Endothelial cell (in vitro differentiated cells): ENCODE measurements at regions not wholly inside any gene's neighbourhood (a gene's known extent, or its start where the extent isn't known, plus 50 kb on each side); places are given as distances from the start of the nearest gene placed in this dataset.

Source experiments
- DNase-seq: peaks from one replicate; pipeline ENCODE4 v3.0.0; 2021; ENCODE audit warnings: low spot score
- H3K27ac Mint-ChIP-seq: one replicate; pipeline ENCODE4 v1.8.0; 2021; ENCODE audit warnings: mixed read lengths, inconsistent platforms; ENCODE audit not compliant: unreplicated experiment
- H3K27me3 Mint-ChIP-seq: one replicate; pipeline ENCODE4 v1.8.0; 2021; ENCODE audit warnings: mild to moderate bottlenecking, moderate library complexity, mixed read lengths, inconsistent platforms; ENCODE audit not compliant: unreplicated experiment
- H3K36me3 Mint-ChIP-seq: one replicate; pipeline ENCODE4 v1.8.0; 2021; ENCODE audit warnings: mild to moderate bottlenecking, low read depth, mixed read lengths, inconsistent platforms; ENCODE audit not compliant: unreplicated experiment
- H3K4me1 Mint-ChIP-seq: one replicate; pipeline ENCODE4 v1.8.0; 2021; ENCODE audit warnings: mild to moderate bottlenecking, mixed read lengths, inconsistent platforms; ENCODE audit not compliant: unreplicated experiment
- H3K4me3 Mint-ChIP-seq: one replicate; pipeline ENCODE4 v1.8.0; 2021; ENCODE audit warnings: mild to moderate bottlenecking, mixed read lengths, inconsistent platforms; ENCODE audit not compliant: unreplicated experiment
- H3K9me3 Mint-ChIP-seq: one replicate; pipeline ENCODE4 v1.8.0; 2021; ENCODE audit warnings: mixed read lengths, inconsistent platforms; ENCODE audit not compliant: unreplicated experiment
- TF ChIP-seq, protein P1 (sequence below): fragments of 200-600 bp; sonication (generic); IDR thresholded peaks from one replicate; pipeline ENCODE4 v1.5.0; 2021; ENCODE audit warnings: antibody characterized with exemption; ENCODE audit not compliant: unreplicated experiment

- no peaks in the 10 kb centered on the region for H3K4me1 Mint-ChIP-seq
- H3K27ac Mint-ChIP-seq = no peak overlapping the region
- no peaks in the 10 kb centered on the region for H3K36me3 Mint-ChIP-seq
- no peak for DNase-seq
- H3K4me3 Mint-ChIP-seq = no peak overlapping the region
- no peaks in the 10 kb centered on the region for H3K27me3 Mint-ChIP-seq
- H3K9me3 Mint-ChIP-seq = no peaks in the 10 kb centered on the region
- TF ChIP-seq, protein P1, sequence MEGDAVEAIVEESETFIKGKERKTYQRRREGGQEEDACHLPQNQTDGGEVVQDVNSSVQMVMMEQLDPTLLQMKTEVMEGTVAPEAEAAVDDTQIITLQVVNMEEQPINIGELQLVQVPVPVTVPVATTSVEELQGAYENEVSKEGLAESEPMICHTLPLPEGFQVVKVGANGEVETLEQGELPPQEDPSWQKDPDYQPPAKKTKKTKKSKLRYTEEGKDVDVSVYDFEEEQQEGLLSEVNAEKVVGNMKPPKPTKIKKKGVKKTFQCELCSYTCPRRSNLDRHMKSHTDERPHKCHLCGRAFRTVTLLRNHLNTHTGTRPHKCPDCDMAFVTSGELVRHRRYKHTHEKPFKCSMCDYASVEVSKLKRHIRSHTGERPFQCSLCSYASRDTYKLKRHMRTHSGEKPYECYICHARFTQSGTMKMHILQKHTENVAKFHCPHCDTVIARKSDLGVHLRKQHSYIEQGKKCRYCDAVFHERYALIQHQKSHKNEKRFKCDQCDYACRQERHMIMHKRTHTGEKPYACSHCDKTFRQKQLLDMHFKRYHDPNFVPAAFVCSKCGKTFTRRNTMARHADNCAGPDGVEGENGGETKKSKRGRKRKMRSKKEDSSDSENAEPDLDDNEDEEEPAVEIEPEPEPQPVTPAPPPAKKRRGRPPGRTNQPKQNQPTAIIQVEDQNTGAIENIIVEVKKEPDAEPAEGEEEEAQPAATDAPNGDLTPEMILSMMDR = no peak
Measured at GRCh38 chr5:39801306-39801705, 376.5 kb upstream of the DAB2 start.

- no peak for DNase-seq
- Mint-ChIP-seq H3K36me3 (no peaks in the 10 kb centered on the region), H3K27ac (no peak overlapping the region), H3K4me1 (no peaks in the 10 kb centered on the region), H3K9me3 (no peaks in the 10 kb centered on the region), H3K27me3 (no peaks in the 10 kb centered on the region), H3K4me3 (no peak overlapping the region)
- TF ChIP-seq, protein P1 = no peak
Measured at GRCh38 chr5:39800042-39800601, 375.3 kb upstream of the DAB2 start.

GRCh38 chr5:39799242-39799641 is 374.5 kb upstream of the DAB2 start:
- Mint-ChIP-seq H3K36me3 (no peaks in the 10 kb centered on the region), H3K9me3 (no peaks in the 10 kb centered on the region), H3K4me1 (no peaks in the 10 kb centered on the region), H3K27me3 (no peaks in the 10 kb centered on the region), H3K4me3 (no peak overlapping the region), H3K27ac (no peak overlapping the region)
- DNase-seq = no peak
- TF ChIP-seq, protein P1 = no peak

DNA sequence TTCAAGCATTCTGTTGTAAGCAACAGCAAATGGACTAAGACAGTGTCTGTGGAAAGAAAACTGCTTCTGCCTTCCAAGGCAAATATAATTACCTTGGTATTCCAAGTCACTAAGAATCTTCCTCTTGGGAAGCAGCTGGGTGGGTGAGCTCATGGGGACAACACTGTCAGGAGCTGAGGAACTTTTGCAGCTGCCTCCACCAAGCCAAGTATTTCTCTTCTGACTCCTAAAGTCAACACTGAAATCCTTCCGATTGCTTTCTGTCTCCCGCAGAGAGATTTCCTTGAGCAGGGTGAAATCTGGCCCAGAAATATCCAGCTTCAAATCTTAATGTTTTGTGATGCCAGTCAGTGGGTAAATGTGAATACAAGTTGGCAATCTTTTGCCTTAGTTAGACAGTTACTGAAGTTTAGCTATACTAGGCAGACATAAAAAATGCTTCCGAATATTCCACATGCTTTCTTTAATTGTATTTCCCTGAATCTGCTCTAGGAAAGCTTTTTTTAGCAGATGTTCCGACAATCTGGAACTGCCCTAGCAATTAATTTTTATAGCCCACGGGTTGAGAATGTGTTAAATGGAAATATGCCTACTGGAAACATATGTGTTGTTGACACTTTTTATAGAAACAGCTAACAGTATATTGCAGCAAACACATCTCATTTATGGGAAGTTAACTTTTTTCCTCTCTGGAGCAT is 369.9 kb upstream of the DAB2 start:
- H3K4me1 Mint-ChIP-seq = no peaks in the 10 kb centered on the region
- H3K9me3 Mint-ChIP-seq = no peaks in the 10 kb centered on the region
- no peaks in the 10 kb centered on the region for H3K36me3 Mint-ChIP-seq
- TF ChIP-seq, protein P1 = no peak
- no peak overlapping the region for H3K4me3 Mint-ChIP-seq
- H3K27me3 Mint-ChIP-seq = no peaks in the 10 kb centered on the region
- no peak overlapping the region for H3K27ac Mint-ChIP-seq
- DNase-seq = no peak

DNA sequence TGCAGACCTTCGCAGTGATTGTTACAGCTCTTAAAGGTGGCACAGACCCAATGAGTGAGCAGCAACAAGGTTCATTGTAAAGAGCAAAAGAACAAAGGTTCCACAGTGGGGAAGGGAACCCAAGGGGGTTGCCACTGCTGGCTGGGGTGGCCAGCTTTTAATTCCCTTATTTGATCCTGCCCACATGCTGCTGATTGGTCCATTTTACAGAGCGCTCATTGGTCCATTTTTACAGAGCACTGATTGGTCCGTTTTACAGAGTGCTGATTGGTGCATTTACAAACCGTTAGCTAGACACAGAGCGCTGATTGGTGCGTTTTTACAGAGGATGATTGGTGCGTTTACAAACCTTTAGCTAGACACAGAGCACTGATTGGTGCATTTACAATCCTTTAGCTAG is 360.6 kb upstream of the DAB2 start:
- Mint-ChIP-seq H3K4me3 (no peak overlapping the region), H3K36me3 (peaks cover 6% of the 10 kb centered on the region), H3K27ac (no peak overlapping the region), H3K27me3 (no peaks in the 10 kb centered on the region), H3K4me1 (peaks cover 5% of the 10 kb centered on the region), H3K9me3 (no peaks in the 10 kb centered on the region)
- TF ChIP-seq, protein P1 = no peak
- DNase-seq = no peak
